ENCODE measurements at regions not wholly inside any gene's neighbourhood (a gene's known extent, or its start where the extent isn't known, plus 50 kb on each side); places are given as distances from the start of the nearest gene placed in this dataset.

DNA sequence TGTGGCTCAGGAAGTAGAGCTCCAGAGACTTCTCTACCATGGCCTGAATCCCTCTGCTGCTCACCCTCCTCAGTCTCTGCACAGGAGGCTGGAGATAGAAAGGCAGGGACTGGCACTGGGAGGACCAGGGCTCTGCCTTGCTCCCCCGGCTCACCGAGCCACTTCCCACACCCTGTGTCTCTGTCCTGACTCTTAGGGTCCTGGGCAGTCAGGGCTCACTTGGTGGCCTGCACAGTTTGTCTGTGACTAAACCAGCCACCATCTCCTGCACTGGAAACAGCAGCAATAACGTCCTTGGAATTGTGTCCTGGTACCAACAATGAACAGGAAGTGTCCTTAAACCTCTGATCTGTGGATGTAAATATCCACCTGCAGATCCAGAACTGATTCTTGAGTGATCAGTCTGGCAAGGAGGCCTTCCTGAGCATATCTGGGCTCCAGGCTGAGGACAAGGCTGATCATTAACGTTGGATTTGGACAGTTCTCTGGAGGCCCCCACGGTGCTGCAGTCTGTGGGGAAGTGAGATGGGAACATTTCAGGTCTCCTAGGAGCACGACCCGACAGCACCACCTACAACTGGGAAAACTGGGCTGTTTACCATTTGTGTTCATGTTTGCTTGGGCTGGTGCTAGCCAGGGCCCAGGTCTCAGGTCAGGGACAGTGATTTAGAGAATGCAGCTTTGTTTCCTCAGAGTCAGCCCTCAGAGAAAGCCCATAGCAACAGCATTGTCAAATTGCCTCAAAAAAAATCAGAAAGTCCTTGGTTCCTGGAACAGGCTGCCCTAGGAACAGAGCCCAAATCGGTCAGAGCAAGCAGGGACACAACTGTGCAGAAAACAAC lies 82.5 kb downstream of the ZNF280B start (continued):
- TF ChIP-seq, protein P1, sequence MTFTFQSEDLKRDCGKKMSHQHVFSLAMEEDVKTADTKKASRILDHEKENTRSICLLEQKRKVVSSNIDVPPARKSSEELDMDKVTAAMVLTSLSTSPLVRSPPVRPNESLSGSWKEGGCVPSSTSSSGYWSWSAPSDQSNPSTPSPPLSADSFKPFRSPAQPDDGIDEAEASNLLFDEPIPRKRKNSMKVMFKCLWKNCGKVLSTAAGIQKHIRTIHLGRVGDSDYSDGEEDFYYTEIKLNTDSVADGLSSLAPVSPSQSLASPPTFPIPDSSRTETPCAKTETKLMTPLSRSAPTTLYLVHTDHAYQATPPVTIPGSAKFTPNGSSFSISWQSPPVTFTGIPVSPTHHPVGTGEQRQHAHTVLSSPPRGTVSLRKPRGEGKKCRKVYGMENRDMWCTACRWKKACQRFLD (CRISPR knock-in tag; IDR thresholded peaks at IDR 0.05; ENCODE audit: borderline replicate concordance): no peak
- no peak for TF ChIP-seq NFE2 (CRISPR knock-in tag; IDR thresholded peaks at IDR 0.05)
- no peak for TF ChIP-seq PCBP1 (IDR thresholded peaks at IDR 0.05; ENCODE audit: borderline replicate concordance, low read depth, low read length)
- TF ChIP-seq ZSCAN21 (CRISPR knock-in tag; IDR thresholded peaks at IDR 0.05; ENCODE audit: borderline replicate concordance): no peak
- TF ChIP-seq POLR2G (IDR thresholded peaks at IDR 0.05; ENCODE audit: low read depth, low read length): no peak
- no peak; the same call in 1 of the 2 replicates for TF ChIP-seq ZNF143 (CRISPR knock-in tag; IDR thresholded peaks at IDR 0.05)
- TF ChIP-seq MTA3 (CRISPR knock-in tag; IDR thresholded peaks at IDR 0.05): no peak
- TF ChIP-seq, protein P2, sequence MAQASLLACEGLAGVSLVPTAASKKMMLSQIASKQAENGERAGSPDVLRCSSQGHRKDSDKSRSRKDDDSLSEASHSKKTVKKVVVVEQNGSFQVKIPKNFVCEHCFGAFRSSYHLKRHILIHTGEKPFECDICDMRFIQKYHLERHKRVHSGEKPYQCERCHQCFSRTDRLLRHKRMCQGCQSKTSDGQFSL (CRISPR knock-in tag; IDR thresholded peaks at IDR 0.05): no peak
- TF ChIP-seq PHF5A (CRISPR knock-in tag; IDR thresholded peaks at IDR 0.05; ENCODE audit: low read depth, unreplicated experiment): no peak
- TF ChIP-seq PHB2 (IDR thresholded peaks at IDR 0.05; ENCODE audit: partially characterized antibody): no peak
- peak; percentile 52 for TF ChIP-seq HNF4A (CRISPR knock-in tag; IDR thresholded peaks at IDR 0.05)
- TF ChIP-seq, protein P3, sequence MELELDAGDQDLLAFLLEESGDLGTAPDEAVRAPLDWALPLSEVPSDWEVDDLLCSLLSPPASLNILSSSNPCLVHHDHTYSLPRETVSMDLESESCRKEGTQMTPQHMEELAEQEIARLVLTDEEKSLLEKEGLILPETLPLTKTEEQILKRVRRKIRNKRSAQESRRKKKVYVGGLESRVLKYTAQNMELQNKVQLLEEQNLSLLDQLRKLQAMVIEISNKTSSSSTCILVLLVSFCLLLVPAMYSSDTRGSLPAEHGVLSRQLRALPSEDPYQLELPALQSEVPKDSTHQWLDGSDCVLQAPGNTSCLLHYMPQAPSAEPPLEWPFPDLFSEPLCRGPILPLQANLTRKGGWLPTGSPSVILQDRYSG (CRISPR knock-in tag; IDR thresholded peaks at IDR 0.05): no peak
- TF ChIP-seq, protein P4, sequence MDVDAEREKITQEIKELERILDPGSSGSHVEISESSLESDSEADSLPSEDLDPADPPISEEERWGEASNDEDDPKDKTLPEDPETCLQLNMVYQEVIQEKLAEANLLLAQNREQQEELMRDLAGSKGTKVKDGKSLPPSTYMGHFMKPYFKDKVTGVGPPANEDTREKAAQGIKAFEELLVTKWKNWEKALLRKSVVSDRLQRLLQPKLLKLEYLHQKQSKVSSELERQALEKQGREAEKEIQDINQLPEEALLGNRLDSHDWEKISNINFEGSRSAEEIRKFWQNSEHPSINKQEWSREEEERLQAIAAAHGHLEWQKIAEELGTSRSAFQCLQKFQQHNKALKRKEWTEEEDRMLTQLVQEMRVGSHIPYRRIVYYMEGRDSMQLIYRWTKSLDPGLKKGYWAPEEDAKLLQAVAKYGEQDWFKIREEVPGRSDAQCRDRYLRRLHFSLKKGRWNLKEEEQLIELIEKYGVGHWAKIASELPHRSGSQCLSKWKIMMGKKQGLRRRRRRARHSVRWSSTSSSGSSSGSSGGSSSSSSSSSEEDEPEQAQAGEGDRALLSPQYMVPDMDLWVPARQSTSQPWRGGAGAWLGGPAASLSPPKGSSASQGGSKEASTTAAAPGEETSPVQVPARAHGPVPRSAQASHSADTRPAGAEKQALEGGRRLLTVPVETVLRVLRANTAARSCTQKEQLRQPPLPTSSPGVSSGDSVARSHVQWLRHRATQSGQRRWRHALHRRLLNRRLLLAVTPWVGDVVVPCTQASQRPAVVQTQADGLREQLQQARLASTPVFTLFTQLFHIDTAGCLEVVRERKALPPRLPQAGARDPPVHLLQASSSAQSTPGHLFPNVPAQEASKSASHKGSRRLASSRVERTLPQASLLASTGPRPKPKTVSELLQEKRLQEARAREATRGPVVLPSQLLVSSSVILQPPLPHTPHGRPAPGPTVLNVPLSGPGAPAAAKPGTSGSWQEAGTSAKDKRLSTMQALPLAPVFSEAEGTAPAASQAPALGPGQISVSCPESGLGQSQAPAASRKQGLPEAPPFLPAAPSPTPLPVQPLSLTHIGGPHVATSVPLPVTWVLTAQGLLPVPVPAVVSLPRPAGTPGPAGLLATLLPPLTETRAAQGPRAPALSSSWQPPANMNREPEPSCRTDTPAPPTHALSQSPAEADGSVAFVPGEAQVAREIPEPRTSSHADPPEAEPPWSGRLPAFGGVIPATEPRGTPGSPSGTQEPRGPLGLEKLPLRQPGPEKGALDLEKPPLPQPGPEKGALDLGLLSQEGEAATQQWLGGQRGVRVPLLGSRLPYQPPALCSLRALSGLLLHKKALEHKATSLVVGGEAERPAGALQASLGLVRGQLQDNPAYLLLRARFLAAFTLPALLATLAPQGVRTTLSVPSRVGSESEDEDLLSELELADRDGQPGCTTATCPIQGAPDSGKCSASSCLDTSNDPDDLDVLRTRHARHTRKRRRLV (CRISPR knock-in tag; IDR thresholded peaks at IDR 0.05): no peak
- no peak for TF ChIP-seq PAF1 (CRISPR knock-in tag; IDR thresholded peaks at IDR 0.05)
- no peak for TF ChIP-seq AHR (CRISPR knock-in tag; IDR thresholded peaks at IDR 0.05)
- TF ChIP-seq, protein P5, sequence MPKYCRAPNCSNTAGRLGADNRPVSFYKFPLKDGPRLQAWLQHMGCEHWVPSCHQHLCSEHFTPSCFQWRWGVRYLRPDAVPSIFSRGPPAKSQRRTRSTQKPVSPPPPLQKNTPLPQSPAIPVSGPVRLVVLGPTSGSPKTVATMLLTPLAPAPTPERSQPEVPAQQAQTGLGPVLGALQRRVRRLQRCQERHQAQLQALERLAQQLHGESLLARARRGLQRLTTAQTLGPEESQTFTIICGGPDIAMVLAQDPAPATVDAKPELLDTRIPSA (CRISPR knock-in tag; IDR thresholded peaks at IDR 0.05; ENCODE audit: borderline replicate concordance): no peak
- TF ChIP-seq PRMT3 (CRISPR knock-in tag; IDR thresholded peaks at IDR 0.05; ENCODE audit: borderline replicate concordance, low read depth): no peak
- TF ChIP-seq ATAD3A (CRISPR knock-in tag; IDR thresholded peaks at IDR 0.05): no peak
- TF ChIP-seq, protein P6, sequence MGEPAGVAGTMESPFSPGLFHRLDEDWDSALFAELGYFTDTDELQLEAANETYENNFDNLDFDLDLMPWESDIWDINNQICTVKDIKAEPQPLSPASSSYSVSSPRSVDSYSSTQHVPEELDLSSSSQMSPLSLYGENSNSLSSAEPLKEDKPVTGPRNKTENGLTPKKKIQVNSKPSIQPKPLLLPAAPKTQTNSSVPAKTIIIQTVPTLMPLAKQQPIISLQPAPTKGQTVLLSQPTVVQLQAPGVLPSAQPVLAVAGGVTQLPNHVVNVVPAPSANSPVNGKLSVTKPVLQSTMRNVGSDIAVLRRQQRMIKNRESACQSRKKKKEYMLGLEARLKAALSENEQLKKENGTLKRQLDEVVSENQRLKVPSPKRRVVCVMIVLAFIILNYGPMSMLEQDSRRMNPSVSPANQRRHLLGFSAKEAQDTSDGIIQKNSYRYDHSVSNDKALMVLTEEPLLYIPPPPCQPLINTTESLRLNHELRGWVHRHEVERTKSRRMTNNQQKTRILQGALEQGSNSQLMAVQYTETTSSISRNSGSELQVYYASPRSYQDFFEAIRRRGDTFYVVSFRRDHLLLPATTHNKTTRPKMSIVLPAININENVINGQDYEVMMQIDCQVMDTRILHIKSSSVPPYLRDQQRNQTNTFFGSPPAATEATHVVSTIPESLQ (CRISPR knock-in tag; conservative IDR thresholded peaks at IDR 0.05): no peak
- TF ChIP-seq ZNF619 (CRISPR knock-in tag; IDR thresholded peaks at IDR 0.05): 0 out of 2 replicates have a peak, but pooled peaks have one; percentile 31

Measured in HepG2 (cell line).